ENCODE measurements at regions not wholly inside any gene's neighbourhood (a gene's known extent, or its start where the extent isn't known, plus 50 kb on each side); places are given as distances from the start of the nearest gene placed in this dataset.
A peak's percentile ranks its signal among the peaks of the same experiment; 100 is the strongest.

GRCh38 chr5:124660229-124661093 is 86.0 kb downstream of the ZNF608 start:
- Histone ChIP-seq H3K9me3 (no peaks in the 10 kb centered on the region), H3K36me3 (no peaks in the 10 kb centered on the region), H3K27ac (no peak overlapping the region), H3K4me1 (peaks cover 0 to 62% (median 27%) of the 10 kb centered on the region in 6 donors), H3K4me3 (no peak overlapping the region), H3K27me3 (replicated peaks in 1 of 7) (peaks cover 0 to 3% (median 0%) of the 10 kb centered on the region in 7 donors)
- WGBS, 5 donors: 89 to 99% (median 94%) methylated on average over 6 of the region's 6 CpGs
- no peak for TF ChIP-seq CTCF (IDR thresholded peaks at IDR 0.05 in 8 of 11, conservative IDR thresholded peaks at IDR 0.05 in 3 of 11)
- TF ChIP-seq POLR2AphosphoS5 (IDR thresholded peaks at IDR 0.05): no peak
- no peak for TF ChIP-seq POLR2A (IDR thresholded peaks at IDR 0.05)
- no peak for DNase-seq
- intact Hi-C loops (cut with DNase I; ENCODE audit: low total_unique reads): no loop called here

GRCh38 chr5:124659798-124660197 is 86.6 kb downstream of the ZNF608 start:
- Histone ChIP-seq H3K27me3 (replicated peaks in 1 of 7) (peaks cover 0 to 10% (median 0%) of the 10 kb centered on the region in 7 donors), H3K4me3 (no peak overlapping the region), H3K4me1 (peaks cover 0 to 68% (median 31%) of the 10 kb centered on the region in 6 donors), H3K9me3 (no peaks in the 10 kb centered on the region), H3K36me3 (no peaks in the 10 kb centered on the region), H3K27ac (no peak overlapping the region)
- intact Hi-C loops (cut with DNase I; ENCODE audit: low total_unique reads): no loop called here
- TF ChIP-seq CTCF (IDR thresholded peaks at IDR 0.05 in 8 of 11, conservative IDR thresholded peaks at IDR 0.05 in 3 of 11): no peak
- TF ChIP-seq POLR2A (IDR thresholded peaks at IDR 0.05): no peak
- TF ChIP-seq POLR2AphosphoS5 (IDR thresholded peaks at IDR 0.05): no peak
- DNase-seq: no peak
- WGBS, 5 donors: 85 to 91% (median 87%) methylated on average over 4 of the region's 4 CpGs

GRCh38 chr5:124658867-124659557 is 87.4 kb downstream of the ZNF608 start:
- Histone ChIP-seq H3K9me3 (no peaks in the 10 kb centered on the region), H3K36me3 (no peaks in the 10 kb centered on the region), H3K27me3 (replicated peaks in 1 of 7) (peaks cover 0 to 18% (median 0%) of the 10 kb centered on the region in 7 donors), H3K4me1 (peaks cover 0 to 74% (median 31%) of the 10 kb centered on the region in 6 donors), H3K4me3 (no peak overlapping the region), H3K27ac (peak overlapping the region in 2 of 8 donors; percentile 4 to 37)
- 23 to 34% (median 26%) methylated on average over 6 of the region's 6 CpGs for WGBS, 5 donors
- no peak for DNase-seq
- intact Hi-C loops (cut with DNase I; ENCODE audit: low total_unique reads): no loop called here
- no peak for TF ChIP-seq POLR2AphosphoS5 (IDR thresholded peaks at IDR 0.05)
- TF ChIP-seq CTCF (IDR thresholded peaks at IDR 0.05 in 8 of 11, conservative IDR thresholded peaks at IDR 0.05 in 3 of 11): no peak
- TF ChIP-seq POLR2A (IDR thresholded peaks at IDR 0.05): no peak

Measured in spleen (tissue), 11 donors.